ENCODE measurements at regions not wholly inside any gene's neighbourhood (a gene's known extent, or its start where the extent isn't known, plus 50 kb on each side); places are given as distances from the start of the nearest gene placed in this dataset.

GRCh38 chr22:20646906-20647305 lies 127.0 kb upstream of the SERPIND1 start:
- TF ChIP-seq, protein P1, sequence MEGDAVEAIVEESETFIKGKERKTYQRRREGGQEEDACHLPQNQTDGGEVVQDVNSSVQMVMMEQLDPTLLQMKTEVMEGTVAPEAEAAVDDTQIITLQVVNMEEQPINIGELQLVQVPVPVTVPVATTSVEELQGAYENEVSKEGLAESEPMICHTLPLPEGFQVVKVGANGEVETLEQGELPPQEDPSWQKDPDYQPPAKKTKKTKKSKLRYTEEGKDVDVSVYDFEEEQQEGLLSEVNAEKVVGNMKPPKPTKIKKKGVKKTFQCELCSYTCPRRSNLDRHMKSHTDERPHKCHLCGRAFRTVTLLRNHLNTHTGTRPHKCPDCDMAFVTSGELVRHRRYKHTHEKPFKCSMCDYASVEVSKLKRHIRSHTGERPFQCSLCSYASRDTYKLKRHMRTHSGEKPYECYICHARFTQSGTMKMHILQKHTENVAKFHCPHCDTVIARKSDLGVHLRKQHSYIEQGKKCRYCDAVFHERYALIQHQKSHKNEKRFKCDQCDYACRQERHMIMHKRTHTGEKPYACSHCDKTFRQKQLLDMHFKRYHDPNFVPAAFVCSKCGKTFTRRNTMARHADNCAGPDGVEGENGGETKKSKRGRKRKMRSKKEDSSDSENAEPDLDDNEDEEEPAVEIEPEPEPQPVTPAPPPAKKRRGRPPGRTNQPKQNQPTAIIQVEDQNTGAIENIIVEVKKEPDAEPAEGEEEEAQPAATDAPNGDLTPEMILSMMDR (IDR thresholded peaks at IDR 0.05) = no peak
- TF ChIP-seq POLR2A (IDR thresholded peaks at IDR 0.05) = no peak

All from testis (tissue), 2 donors.